Astrocyte (in vitro differentiated cells and primary cell): ENCODE measurements at regions not wholly inside any gene's neighbourhood (a gene's known extent, or its start where the extent isn't known, plus 50 kb on each side); places are given as distances from the start of the nearest gene placed in this dataset.

Source experiments
- DNase-seq: peaks from one replicate; pipeline ENCODE4 v3.0.0-alpha.2; 2010; ENCODE audit warnings: low read depth
- FAIRE-seq: peaks from 2 replicates; lab custom pipeline; 2011; peaks lifted over from hg19 to GRCh38; lab: Jason Lieb, UNC
- H2AFZ ChIP-seq: 2 replicates; pipeline ENCODE4 v1.6.0; 2012; ENCODE audit warnings: low read depth, low read length, inconsistent platforms
- H3K27ac ChIP-seq: 2 replicates; pipeline ENCODE4 v1.5.1; 2011; ENCODE audit warnings: low read depth, low read length, inconsistent platforms
- H3K27me3 ChIP-seq: 2 replicates; pipeline ENCODE4 v1.6.0; 2011; ENCODE audit warnings: low read length, inconsistent platforms; ENCODE audit not compliant: insufficient read depth
- H3K36me3 ChIP-seq: 2 replicates; pipeline ENCODE4 v1.5.1; 2011; ENCODE audit warnings: low read length, inconsistent platforms; ENCODE audit not compliant: insufficient read depth
- H3K4me1 ChIP-seq: 2 replicates; pipeline ENCODE4 v1.5.1; 2011; ENCODE audit warnings: low read length, inconsistent platforms; ENCODE audit not compliant: insufficient read depth
- H3K4me2 ChIP-seq: 2 replicates; pipeline ENCODE4 v1.6.0; 2012; ENCODE audit warnings: low read length, inconsistent platforms
- H3K4me3 ChIP-seq: 2 replicates; pipeline ENCODE4 v1.5.1; 2011; ENCODE audit warnings: low read depth, mild to moderate bottlenecking, low read length, inconsistent platforms; ENCODE audit not compliant: insufficient read depth
- H3K79me2 ChIP-seq: 2 replicates; pipeline ENCODE4 v1.6.0; 2012; ENCODE audit warnings: mild to moderate bottlenecking, low read length, inconsistent platforms; ENCODE audit not compliant: insufficient read depth
- H3K9ac ChIP-seq: 2 replicates; pipeline ENCODE4 v1.6.0; 2012; ENCODE audit warnings: mild to moderate bottlenecking, low read length, inconsistent platforms
- H3K9me3 ChIP-seq: 2 replicates; pipeline ENCODE4 v1.5.1; 2012; ENCODE audit warnings: low read depth, mild to moderate bottlenecking, low read length, inconsistent platforms; ENCODE audit not compliant: insufficient read depth
- H4K20me1 ChIP-seq: 2 replicates; pipeline ENCODE4 v1.6.0; 2012; ENCODE audit warnings: low read length, inconsistent platforms; ENCODE audit not compliant: insufficient read depth
- H3K27ac Mint-ChIP-seq: one replicate; pipeline ENCODE4 v1.8.0; 2021; ENCODE audit warnings: mild to moderate bottlenecking, mixed read lengths; ENCODE audit not compliant: unreplicated experiment
- H3K27me3 Mint-ChIP-seq: one replicate; pipeline ENCODE4 v1.8.0; 2021; ENCODE audit warnings: low read depth, mixed read lengths; ENCODE audit not compliant: unreplicated experiment
- H3K36me3 Mint-ChIP-seq: one replicate; pipeline ENCODE4 v1.8.0; 2021; ENCODE audit warnings: low read depth, mixed read lengths; ENCODE audit not compliant: unreplicated experiment
- H3K4me1 Mint-ChIP-seq: one replicate; pipeline ENCODE4 v1.8.0; 2021; ENCODE audit warnings: low read depth, mixed read lengths; ENCODE audit not compliant: unreplicated experiment
- H3K4me3 Mint-ChIP-seq: one replicate; pipeline ENCODE4 v1.8.0; 2021; ENCODE audit warnings: mild to moderate bottlenecking, moderate library complexity, mixed read lengths; ENCODE audit not compliant: unreplicated experiment
- H3K9me3 Mint-ChIP-seq: one replicate; pipeline ENCODE4 v1.8.0; 2021; ENCODE audit warnings: mild to moderate bottlenecking, mixed read lengths; ENCODE audit not compliant: unreplicated experiment
- EZH2 ChIP-seq: IDR thresholded peaks from 2 replicates; pipeline ENCODE4 v1.6.1; 2012; ENCODE audit warnings: mild to moderate bottlenecking, low read length, inconsistent platforms; ENCODE audit not compliant: insufficient read depth
- TF ChIP-seq, protein P1 (sequence below): IDR thresholded peaks from 2 replicates; pipeline ENCODE4 v1.5.1; 2011; ENCODE audit warnings: low read depth, mild to moderate bottlenecking, inconsistent platforms, low read length, moderate library complexity; ENCODE audit not compliant: insufficient read depth

DNA sequence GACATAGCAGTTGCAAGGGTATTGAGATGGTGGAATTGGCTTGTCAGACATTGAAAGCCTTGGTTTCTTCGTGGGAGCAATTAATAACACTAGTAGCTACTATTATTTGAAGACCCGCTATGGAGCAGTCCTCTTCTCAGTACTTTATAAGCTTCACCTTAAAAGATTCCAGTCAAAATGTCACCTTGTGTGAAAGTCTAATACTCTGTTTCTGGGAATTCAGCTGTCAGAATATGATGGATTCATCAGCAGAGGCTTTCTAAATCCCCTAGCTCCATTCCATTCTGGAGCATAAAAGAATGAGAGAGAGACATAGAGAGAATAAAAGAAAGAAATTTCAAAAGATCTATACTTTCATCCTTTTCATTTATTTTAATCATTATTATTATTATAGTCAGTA is 375.9 kb upstream of the ADGRL2 start:
- Mint-ChIP-seq H3K4me3 (no peak overlapping the region), H3K9me3 (peaks cover 3% of the 10 kb centered on the region), H3K36me3 (no peaks in the 10 kb centered on the region), H3K27ac (peak overlapping the region; percentile 50), H3K4me1 (peaks cover 22% of the 10 kb centered on the region), H3K27me3 (no peaks in the 10 kb centered on the region)
- TF ChIP-seq, protein P1, sequence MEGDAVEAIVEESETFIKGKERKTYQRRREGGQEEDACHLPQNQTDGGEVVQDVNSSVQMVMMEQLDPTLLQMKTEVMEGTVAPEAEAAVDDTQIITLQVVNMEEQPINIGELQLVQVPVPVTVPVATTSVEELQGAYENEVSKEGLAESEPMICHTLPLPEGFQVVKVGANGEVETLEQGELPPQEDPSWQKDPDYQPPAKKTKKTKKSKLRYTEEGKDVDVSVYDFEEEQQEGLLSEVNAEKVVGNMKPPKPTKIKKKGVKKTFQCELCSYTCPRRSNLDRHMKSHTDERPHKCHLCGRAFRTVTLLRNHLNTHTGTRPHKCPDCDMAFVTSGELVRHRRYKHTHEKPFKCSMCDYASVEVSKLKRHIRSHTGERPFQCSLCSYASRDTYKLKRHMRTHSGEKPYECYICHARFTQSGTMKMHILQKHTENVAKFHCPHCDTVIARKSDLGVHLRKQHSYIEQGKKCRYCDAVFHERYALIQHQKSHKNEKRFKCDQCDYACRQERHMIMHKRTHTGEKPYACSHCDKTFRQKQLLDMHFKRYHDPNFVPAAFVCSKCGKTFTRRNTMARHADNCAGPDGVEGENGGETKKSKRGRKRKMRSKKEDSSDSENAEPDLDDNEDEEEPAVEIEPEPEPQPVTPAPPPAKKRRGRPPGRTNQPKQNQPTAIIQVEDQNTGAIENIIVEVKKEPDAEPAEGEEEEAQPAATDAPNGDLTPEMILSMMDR: no peak
- TF ChIP-seq EZH2: no peak
- FAIRE-seq: no peak
- H3K27ac ChIP-seq: no peak overlapping the region
- H3K36me3 ChIP-seq: no peaks in the 10 kb centered on the region
- no peaks in the 10 kb centered on the region for H4K20me1 ChIP-seq
- H2AFZ ChIP-seq: no peak overlapping the region
- H3K4me3 ChIP-seq: no peak overlapping the region
- no peaks in the 10 kb centered on the region for H3K79me2 ChIP-seq
- no peaks in the 10 kb centered on the region for H3K4me1 ChIP-seq
- DNase-seq: no peak
- H3K4me2 ChIP-seq: no peak overlapping the region
- H3K9me3 ChIP-seq: no peaks in the 10 kb centered on the region
- no peaks in the 10 kb centered on the region for H3K27me3 ChIP-seq
- no peak overlapping the region for H3K9ac ChIP-seq

DNA sequence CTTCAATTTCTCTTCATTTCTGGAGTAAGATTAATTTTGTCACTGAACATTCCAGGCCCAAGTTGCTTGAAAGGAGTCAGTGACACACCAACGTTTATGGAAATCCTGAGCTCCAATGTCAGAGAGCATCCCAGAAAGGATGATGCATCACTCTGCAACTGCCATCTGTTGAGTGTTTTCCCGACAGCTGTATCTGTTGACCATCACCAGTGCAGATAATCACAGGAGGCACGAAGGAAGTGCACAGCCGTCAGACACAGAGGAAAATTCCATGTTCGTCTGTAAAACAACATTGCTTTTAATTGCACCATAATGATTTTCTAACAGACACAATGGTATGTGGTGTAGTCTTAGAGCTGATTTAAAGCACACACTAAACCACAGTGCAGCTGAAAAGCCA is 376.7 kb upstream of the ADGRL2 start:
- Mint-ChIP-seq H3K36me3 (no peaks in the 10 kb centered on the region), H3K4me3 (no peak overlapping the region), H3K9me3 (peaks cover 3% of the 10 kb centered on the region), H3K4me1 (peaks cover 17% of the 10 kb centered on the region), H3K27ac (peak overlapping the region; percentile 50), H3K27me3 (no peaks in the 10 kb centered on the region)
- TF ChIP-seq, protein P1: no peak
- no peak for TF ChIP-seq EZH2
- DNase-seq: peak; percentile 1
- Histone ChIP-seq H3K79me2 (no peaks in the 10 kb centered on the region), H3K4me1 (no peaks in the 10 kb centered on the region), H2AFZ (no peak overlapping the region), H4K20me1 (no peaks in the 10 kb centered on the region), H3K36me3 (no peaks in the 10 kb centered on the region), H3K27ac (no peak overlapping the region), H3K27me3 (no peaks in the 10 kb centered on the region), H3K9ac (no peak overlapping the region), H3K4me3 (no peak overlapping the region), H3K9me3 (no peaks in the 10 kb centered on the region), H3K4me2 (no peak overlapping the region)
- FAIRE-seq: no peak

DNA sequence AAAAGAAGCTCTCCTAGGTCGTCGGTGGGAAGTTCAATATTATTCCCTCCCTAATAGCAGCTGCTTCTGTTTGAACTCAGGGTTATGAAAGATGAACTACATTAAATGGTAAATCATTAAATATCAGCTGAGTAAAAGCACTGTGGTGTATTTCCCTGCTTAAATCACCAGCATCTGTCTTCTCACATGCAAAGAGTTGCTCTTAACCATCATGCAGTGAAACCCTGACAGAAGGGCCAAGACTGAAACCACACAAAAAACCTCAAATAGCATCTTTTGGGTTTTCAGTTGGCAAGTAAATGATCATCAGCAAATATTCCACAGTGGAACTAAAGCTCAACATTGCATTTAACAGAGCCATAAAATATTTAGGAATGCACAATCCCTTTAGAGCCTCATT is 380.0 kb upstream of the ADGRL2 start:
- TF ChIP-seq, protein P1: no peak
- no peak for TF ChIP-seq EZH2
- Mint-ChIP-seq H3K27ac (no peak overlapping the region), H3K9me3 (no peaks in the 10 kb centered on the region), H3K27me3 (no peaks in the 10 kb centered on the region), H3K4me3 (no peak overlapping the region), H3K4me1 (peaks cover 10% of the 10 kb centered on the region), H3K36me3 (no peaks in the 10 kb centered on the region)
- no peak overlapping the region for H3K9ac ChIP-seq
- no peak for FAIRE-seq
- no peaks in the 10 kb centered on the region for H3K9me3 ChIP-seq
- H4K20me1 ChIP-seq: no peaks in the 10 kb centered on the region
- H3K27me3 ChIP-seq: no peaks in the 10 kb centered on the region
- no peak overlapping the region for H2AFZ ChIP-seq
- H3K4me3 ChIP-seq: no peak overlapping the region
- H3K4me2 ChIP-seq: no peak overlapping the region
- H3K36me3 ChIP-seq: no peaks in the 10 kb centered on the region
- peak; percentile 1 for DNase-seq
- no peaks in the 10 kb centered on the region for H3K4me1 ChIP-seq
- H3K79me2 ChIP-seq: no peaks in the 10 kb centered on the region
- H3K27ac ChIP-seq: no peak overlapping the region
